ENCODE measurements at regions not wholly inside any gene's neighbourhood (a gene's known extent, or its start where the extent isn't known, plus 50 kb on each side); places are given as distances from the start of the nearest gene placed in this dataset.

GRCh38 chr1:82897549-82897948 is 1096.8 kb downstream of the ADGRL2 start:
- TF ChIP-seq, protein P1, sequence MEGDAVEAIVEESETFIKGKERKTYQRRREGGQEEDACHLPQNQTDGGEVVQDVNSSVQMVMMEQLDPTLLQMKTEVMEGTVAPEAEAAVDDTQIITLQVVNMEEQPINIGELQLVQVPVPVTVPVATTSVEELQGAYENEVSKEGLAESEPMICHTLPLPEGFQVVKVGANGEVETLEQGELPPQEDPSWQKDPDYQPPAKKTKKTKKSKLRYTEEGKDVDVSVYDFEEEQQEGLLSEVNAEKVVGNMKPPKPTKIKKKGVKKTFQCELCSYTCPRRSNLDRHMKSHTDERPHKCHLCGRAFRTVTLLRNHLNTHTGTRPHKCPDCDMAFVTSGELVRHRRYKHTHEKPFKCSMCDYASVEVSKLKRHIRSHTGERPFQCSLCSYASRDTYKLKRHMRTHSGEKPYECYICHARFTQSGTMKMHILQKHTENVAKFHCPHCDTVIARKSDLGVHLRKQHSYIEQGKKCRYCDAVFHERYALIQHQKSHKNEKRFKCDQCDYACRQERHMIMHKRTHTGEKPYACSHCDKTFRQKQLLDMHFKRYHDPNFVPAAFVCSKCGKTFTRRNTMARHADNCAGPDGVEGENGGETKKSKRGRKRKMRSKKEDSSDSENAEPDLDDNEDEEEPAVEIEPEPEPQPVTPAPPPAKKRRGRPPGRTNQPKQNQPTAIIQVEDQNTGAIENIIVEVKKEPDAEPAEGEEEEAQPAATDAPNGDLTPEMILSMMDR (conservative IDR thresholded peaks at IDR 0.05; ENCODE audit: low read depth, low read length) = no peak
- no peak for TF ChIP-seq EZH2 (IDR thresholded peaks at IDR 0.05; ENCODE audit: borderline replicate concordance, low read depth, low read length, poor library complexity, severe bottlenecking)

Data from A673 (cell line).